Caco-2 (cell line): ENCODE measurements at regions not wholly inside any gene's neighbourhood (a gene's known extent, or its start where the extent isn't known, plus 50 kb on each side); places are given as distances from the start of the nearest gene placed in this dataset.
A peak's percentile ranks its signal among the peaks of the same experiment; 100 is the strongest.

ENCODE experiments used
- BruUV-seq: library from RNA; stranded (reverse); fragments of 400-500 nt; replicated peaks from 2 replicates; lab custom pipeline; 2021; lab: Mats Ljungman, UMichigan
- CTCF ChIA-PET: fragments of 300-600 bp; sonication (Branson Sonifier 250); formaldehyde crosslinking; loops from one replicate; lab custom pipeline; 2022; ENCODE audit warnings: antibody characterized with exemption; lab: Charles Lee
- POLR2A ChIA-PET: fragments of 300-600 bp; sonication (Branson Sonifier 250); formaldehyde crosslinking; loops from one replicate; lab custom pipeline; 2022; ENCODE audit warnings: antibody characterized with exemption; lab: Charles Lee
- DNase-seq, 2 experiments: peaks; one replicate each; pipeline versions ENCODE4 v3.0.0 to v3.0.0-alpha.2; 2020 to 2022
- H3K27me3 ChIP-seq: replicated peaks from 2 replicates; pipeline ENCODE4 v1.6.0; 2011; ENCODE audit warnings: low read length; ENCODE audit not compliant: control insufficient read depth, insufficient read depth
- H3K36me3 ChIP-seq: 2 replicates; pipeline ENCODE4 v1.5.1; 2011; ENCODE audit warnings: low read length; ENCODE audit not compliant: control insufficient read depth, insufficient read depth
- H3K4me1 ChIP-seq: fragments of 250-450 bp; sonication (Bioruptor Pico); 2 replicates; pipeline ENCODE4 v1.5.1; 2020; ENCODE audit warnings: mild to moderate bottlenecking
- H3K4me3 ChIP-seq: 2 replicates; pipeline ENCODE4 v1.5.1; 2011; ENCODE audit warnings: low read depth, mild to moderate bottlenecking, control low read depth, low read length
- H3K9me3 ChIP-seq: fragments of 250-450 bp; sonication (Bioruptor Pico); 2 replicates; pipeline ENCODE4 v1.5.1; 2020; ENCODE audit warnings: mild to moderate bottlenecking, moderate library complexity
- H3K27ac Mint-ChIP-seq: one replicate; pipeline ENCODE4 v1.8.0; 2022; ENCODE audit warnings: mixed read lengths; ENCODE audit not compliant: unreplicated experiment
- H3K27me3 Mint-ChIP-seq: one replicate; pipeline ENCODE4 v1.8.0; 2022; ENCODE audit warnings: mixed read lengths; ENCODE audit not compliant: insufficient read depth, unreplicated experiment
- H3K36me3 Mint-ChIP-seq: one replicate; pipeline ENCODE4 v1.8.0; 2022; ENCODE audit warnings: mild to moderate bottlenecking, mixed read lengths; ENCODE audit not compliant: insufficient read depth, unreplicated experiment
- H3K4me1 Mint-ChIP-seq: one replicate; pipeline ENCODE4 v1.8.0; 2022; ENCODE audit warnings: low read depth, mixed read lengths; ENCODE audit not compliant: unreplicated experiment
- H3K4me3 Mint-ChIP-seq: one replicate; pipeline ENCODE4 v1.8.0; 2022; ENCODE audit warnings: mild to moderate bottlenecking, moderate library complexity, mixed read lengths; ENCODE audit not compliant: unreplicated experiment
- H3K9me3 Mint-ChIP-seq: one replicate; pipeline ENCODE4 v1.8.0; 2022; ENCODE audit warnings: mixed read lengths; ENCODE audit not compliant: unreplicated experiment
- intact Hi-C: fragments of 100-400 bp; cut with micrococcal nuclease; formaldehyde crosslinking; loops from one replicate; pipeline ENCODE4 v1.10.0; 2022; ENCODE audit not compliant: unreplicated experiment
- TF ChIP-seq, protein P1 (sequence below), 2 experiments: fragments of 200-600 bp in 1 of 2; IDR thresholded peaks; 1 replicate in 1 of 2; 2 replicates in 1 of 2; pipeline versions ENCODE4 v1.5.1 to v1.8.0; 2011 to 2022; ENCODE audit warnings: antibody characterized with exemption in 1 of 2, control low read depth in 1 of 2, inconsistent platforms in 1 of 2, low read depth in 1 of 2, low read length in 1 of 2, mild to moderate bottlenecking in 1 of 2, moderate library complexity in 1 of 2; ENCODE audit not compliant: insufficient read depth in 1 of 2, severe bottlenecking in 1 of 2, unreplicated experiment in 1 of 2

DNA sequence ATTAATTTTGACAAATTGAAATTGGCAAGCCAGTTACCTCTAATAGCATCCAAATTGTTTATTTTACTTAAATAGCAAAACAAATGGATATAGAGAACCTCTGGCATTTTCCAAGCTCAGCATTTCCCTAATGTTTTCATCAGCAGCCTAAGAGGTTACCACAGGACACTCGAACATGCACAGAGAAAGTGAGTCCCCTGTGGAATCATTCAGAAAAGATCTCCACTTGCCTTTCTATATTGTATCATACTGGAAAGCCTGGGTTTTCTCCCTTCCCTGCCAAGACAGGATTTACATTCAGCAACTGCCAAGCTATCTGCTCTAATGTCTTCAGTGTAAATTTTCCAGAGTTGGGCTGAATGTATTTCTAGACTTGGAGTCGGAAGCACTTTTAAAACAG is 188.9 kb downstream of the KCTD12 start:
- H3K9me3 ChIP-seq: no peaks in the 10 kb centered on the region
- Mint-ChIP-seq H3K36me3 (no peaks in the 10 kb centered on the region), H3K4me1 (peaks cover 12% of the 10 kb centered on the region), H3K9me3 (peaks cover 10% of the 10 kb centered on the region), H3K27ac (peak overlapping the region; percentile 89), H3K4me3 (no peak overlapping the region), H3K27me3 (no peaks in the 10 kb centered on the region)
- no peak overlapping the region for H3K4me3 ChIP-seq
- no peaks in the 10 kb centered on the region for H3K27me3 ChIP-seq
- no peak for DNase-seq
- POLR2A ChIA-PET: no interaction called here
- TF ChIP-seq, protein P1, sequence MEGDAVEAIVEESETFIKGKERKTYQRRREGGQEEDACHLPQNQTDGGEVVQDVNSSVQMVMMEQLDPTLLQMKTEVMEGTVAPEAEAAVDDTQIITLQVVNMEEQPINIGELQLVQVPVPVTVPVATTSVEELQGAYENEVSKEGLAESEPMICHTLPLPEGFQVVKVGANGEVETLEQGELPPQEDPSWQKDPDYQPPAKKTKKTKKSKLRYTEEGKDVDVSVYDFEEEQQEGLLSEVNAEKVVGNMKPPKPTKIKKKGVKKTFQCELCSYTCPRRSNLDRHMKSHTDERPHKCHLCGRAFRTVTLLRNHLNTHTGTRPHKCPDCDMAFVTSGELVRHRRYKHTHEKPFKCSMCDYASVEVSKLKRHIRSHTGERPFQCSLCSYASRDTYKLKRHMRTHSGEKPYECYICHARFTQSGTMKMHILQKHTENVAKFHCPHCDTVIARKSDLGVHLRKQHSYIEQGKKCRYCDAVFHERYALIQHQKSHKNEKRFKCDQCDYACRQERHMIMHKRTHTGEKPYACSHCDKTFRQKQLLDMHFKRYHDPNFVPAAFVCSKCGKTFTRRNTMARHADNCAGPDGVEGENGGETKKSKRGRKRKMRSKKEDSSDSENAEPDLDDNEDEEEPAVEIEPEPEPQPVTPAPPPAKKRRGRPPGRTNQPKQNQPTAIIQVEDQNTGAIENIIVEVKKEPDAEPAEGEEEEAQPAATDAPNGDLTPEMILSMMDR (IDR thresholded peaks at IDR 0.05; ENCODE audit: insufficient read depth in 1 of 2, low read depth in 1 of 2, low read length in 1 of 2, severe bottlenecking in 1 of 2, unreplicated experiment in 1 of 2): no peak
- no TSS peak for BruUV-seq
- peaks cover 25% of the 10 kb centered on the region for H3K4me1 ChIP-seq
- no peaks in the 10 kb centered on the region for H3K36me3 ChIP-seq
- CTCF ChIA-PET: no interaction called here
- intact Hi-C loops: no loop called here

DNA sequence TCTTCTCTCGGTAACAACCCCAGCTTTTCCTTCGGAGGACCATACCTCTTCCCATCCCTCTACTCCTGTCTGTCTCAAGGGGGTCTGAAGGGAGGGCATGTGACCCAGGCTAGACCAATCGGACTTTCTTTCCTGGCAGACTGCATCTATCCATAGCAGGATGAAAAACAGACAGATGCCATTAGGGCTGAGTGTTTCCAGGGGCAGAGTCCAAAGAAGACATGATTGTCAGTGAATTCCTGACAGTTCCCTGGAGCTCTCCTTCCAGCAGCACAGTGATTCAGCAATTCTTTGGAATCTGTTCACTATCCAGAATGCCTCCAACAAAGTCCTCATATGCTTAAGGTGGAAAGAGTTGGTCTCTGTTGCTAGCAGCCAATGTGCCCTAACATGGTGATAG is 189.8 kb downstream of the KCTD12 start:
- peak overlapping the region; percentile 89 for H3K27ac Mint-ChIP-seq
- peak; percentile 47 to 59 for DNase-seq

DNA sequence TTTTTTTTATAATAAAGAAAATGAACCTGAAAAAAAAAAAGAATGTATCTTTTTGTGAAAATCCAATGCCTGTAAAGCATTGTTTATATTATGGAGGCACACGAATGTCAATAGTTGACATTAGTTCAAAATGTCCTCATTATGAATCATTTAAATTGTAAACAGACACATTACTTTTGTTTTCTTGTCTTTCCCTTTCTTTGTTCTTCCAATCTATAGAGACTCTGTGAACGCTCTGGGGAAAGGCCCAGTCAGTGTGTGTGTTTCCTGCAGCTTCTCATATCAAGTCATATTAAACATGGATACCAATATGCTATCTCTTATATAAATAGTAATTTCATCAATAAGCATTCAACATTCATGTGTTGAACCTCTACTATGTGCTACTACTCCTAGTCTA is 193.1 kb downstream of the KCTD12 start:
- intact Hi-C loops: no loop called here
- Mint-ChIP-seq H3K36me3 (no peaks in the 10 kb centered on the region), H3K9me3 (peaks cover 10% of the 10 kb centered on the region), H3K4me3 (no peak overlapping the region), H3K27ac (no peak overlapping the region), H3K27me3 (no peaks in the 10 kb centered on the region), H3K4me1 (peaks cover 12% of the 10 kb centered on the region)
- Histone ChIP-seq H3K4me3 (no peak overlapping the region), H3K27me3 (no peaks in the 10 kb centered on the region), H3K9me3 (no peaks in the 10 kb centered on the region), H3K36me3 (no peaks in the 10 kb centered on the region), H3K4me1 (peaks cover 25% of the 10 kb centered on the region)
- POLR2A ChIA-PET: no interaction called here
- DNase-seq: no peak
- BruUV-seq: no TSS peak
- CTCF ChIA-PET: no interaction called here
- TF ChIP-seq, protein P1 (IDR thresholded peaks at IDR 0.05; ENCODE audit: insufficient read depth in 1 of 2, low read depth in 1 of 2, low read length in 1 of 2, severe bottlenecking in 1 of 2, unreplicated experiment in 1 of 2): no peak

More for the DNA sequence above, 189.8 kb downstream of the KCTD12 start:
- no peak overlapping the region for H3K4me3 ChIP-seq
- H3K4me1 ChIP-seq: peaks cover 25% of the 10 kb centered on the region
- TF ChIP-seq, protein P1 (IDR thresholded peaks at IDR 0.05; ENCODE audit: insufficient read depth in 1 of 2, low read depth in 1 of 2, low read length in 1 of 2, severe bottlenecking in 1 of 2, unreplicated experiment in 1 of 2): no peak
- no peaks in the 10 kb centered on the region for H3K36me3 ChIP-seq
- no TSS peak for BruUV-seq
- peaks cover 12% of the 10 kb centered on the region for H3K4me1 Mint-ChIP-seq
- intact Hi-C loops: no loop called here
- peaks cover 10% of the 10 kb centered on the region for H3K9me3 Mint-ChIP-seq
- peak overlapping the region; percentile 9 for H3K4me3 Mint-ChIP-seq
- ChIA-PET CTCF (no interaction called here), POLR2A (no interaction called here)
- H3K27me3 ChIP-seq: no peaks in the 10 kb centered on the region
- H3K9me3 ChIP-seq: no peaks in the 10 kb centered on the region
- H3K36me3 Mint-ChIP-seq: no peaks in the 10 kb centered on the region
- H3K27me3 Mint-ChIP-seq: no peaks in the 10 kb centered on the region
